Peyer's patch (tissue), 4 donors: ENCODE measurements at regions not wholly inside any gene's neighbourhood (a gene's known extent, or its start where the extent isn't known, plus 50 kb on each side); places are given as distances from the start of the nearest gene placed in this dataset.

Experiments
- CTCF ChIP-seq, 6 experiments: fragments of 450-650 bp in 4 of 6; fragments of 200-600 bp in 2 of 6; sonication (generic) in 1 of 6; IDR thresholded peaks; one replicate each; pipeline ENCODE4 v1.5.1; 2017 to 2019; ENCODE audit warnings: antibody characterized with exemption in 6 of 6, mild to moderate bottlenecking in 3 of 6, moderate library complexity in 1 of 6
- POLR2A ChIP-seq, 2 donors: fragments of 450-650 bp; IDR thresholded peaks; one replicate each; pipeline ENCODE4 v1.5.1; 2017; ENCODE audit warnings: antibody characterized with exemption in 2 of 2, mild to moderate bottlenecking in 2 of 2, moderate library complexity in 2 of 2

GRCh38 chr4:177066746-177067145, 242.9 kb upstream of the NEIL3 start:
- no peak for TF ChIP-seq CTCF (IDR thresholded peaks at IDR 0.05)
- TF ChIP-seq POLR2A (IDR thresholded peaks at IDR 0.05) = no peak
